ENCODE measurements at regions not wholly inside any gene's neighbourhood (a gene's known extent, or its start where the extent isn't known, plus 50 kb on each side); places are given as distances from the start of the nearest gene placed in this dataset.
"Not testable (repeated sequence)": the region's sequence is repeated elsewhere in the genome, so short reads cannot be mapped to it uniquely, and the experiment has no call there.

DNA sequence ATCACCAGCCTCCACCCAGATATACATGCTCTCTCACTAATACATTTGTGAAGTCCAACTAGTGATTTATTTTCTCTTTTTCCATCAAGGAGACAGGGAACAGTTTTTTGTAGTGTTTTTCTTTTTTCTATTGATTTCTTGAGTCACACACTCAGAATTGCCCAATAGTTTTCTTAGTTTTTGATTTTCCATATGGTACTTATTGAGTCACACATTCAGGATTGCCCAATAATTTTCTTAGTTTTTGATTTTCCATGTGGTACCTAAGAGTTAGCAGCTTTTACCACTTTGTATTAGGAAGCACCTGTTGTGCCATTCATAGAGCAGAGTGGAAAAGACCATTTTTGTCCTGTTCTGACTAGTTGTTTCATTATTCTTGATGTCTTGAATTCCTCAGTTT lies 1268.8 kb downstream of the EPHA7 start:
- no peak for DNase-seq (ENCODE audit: low spot score)

DNA sequence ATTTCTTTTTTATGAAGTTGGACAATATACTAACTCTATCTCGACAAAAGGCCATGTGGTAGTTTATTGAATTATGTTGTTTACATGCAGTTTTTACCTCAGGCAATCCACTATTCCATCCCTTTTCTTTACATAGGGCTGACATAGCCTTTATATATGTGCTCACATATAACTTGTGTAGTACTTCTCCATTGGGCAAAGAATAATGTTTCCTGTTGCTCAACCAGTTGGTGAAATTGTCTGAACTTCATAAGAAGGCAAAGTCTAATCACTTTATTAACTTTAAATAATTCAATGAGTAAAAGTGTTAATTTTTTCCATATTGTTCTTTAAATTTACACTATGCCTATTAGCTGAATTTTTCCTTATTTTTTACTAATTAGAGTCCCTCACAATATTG lies 1272.1 kb downstream of the EPHA7 start:
- no peak for DNase-seq (ENCODE audit: low spot score)

DNA sequence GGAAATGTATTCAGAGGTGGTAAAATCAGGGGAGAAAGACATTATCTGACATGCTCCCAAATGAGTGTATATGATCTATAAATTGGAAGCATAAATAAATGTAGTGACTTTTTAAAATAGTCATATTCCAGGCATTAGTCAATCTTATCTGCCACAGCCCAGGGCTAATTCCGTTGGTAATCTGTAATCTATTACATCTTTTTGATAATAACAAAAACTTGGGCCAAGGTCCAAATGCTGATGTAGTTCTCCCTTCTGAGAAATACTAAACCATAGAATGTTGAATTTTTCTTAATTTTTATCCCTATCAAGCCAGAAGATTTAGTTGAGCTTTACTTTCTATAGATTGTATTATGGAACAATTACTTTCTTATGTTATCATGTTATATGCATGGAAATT lies 1279.8 kb downstream of the EPHA7 start:
- DNase-seq (ENCODE audit: low spot score): no peak

DNA sequence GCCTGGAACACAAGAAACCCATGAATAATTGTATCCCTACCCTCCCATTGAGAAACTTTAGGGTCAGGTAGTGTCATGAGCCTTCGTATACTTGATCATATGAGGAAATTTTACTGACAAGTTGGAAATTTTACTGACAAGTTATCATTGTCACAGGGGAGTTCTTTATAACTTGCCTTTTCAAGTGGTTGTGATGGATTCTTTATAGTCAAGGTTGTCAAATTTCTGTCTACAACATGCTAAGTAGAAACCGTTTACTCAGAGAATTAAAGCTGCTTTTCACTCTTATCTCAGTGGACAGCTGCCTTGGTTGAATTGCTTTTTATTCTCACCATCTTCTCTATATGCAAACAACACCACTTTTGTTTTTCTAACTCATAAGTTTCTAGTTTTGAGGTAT lies 1286.4 kb downstream of the EPHA7 start:
- no peak for DNase-seq (ENCODE audit: low spot score)

DNA sequence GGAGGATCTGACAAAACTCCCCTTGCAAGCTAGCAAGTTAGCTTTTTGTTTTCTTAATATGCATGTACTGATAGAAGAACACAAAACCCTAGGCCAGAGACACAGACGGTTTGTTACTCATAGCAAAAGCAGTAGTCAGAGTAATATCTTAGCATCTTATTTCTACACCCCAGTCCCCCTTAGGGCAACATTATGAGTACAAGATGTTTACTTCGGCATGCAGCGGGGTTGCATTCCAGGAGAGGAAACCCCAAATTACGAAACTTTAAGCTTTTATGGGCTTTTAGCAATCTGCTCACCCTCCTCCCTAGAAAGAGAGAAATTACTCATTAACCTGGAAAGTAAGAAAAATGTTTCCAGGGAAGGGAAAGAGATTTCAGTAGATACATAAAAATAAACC lies 1286.9 kb downstream of the EPHA7 start:
- DNase-seq (ENCODE audit: low spot score): no peak

DNA sequence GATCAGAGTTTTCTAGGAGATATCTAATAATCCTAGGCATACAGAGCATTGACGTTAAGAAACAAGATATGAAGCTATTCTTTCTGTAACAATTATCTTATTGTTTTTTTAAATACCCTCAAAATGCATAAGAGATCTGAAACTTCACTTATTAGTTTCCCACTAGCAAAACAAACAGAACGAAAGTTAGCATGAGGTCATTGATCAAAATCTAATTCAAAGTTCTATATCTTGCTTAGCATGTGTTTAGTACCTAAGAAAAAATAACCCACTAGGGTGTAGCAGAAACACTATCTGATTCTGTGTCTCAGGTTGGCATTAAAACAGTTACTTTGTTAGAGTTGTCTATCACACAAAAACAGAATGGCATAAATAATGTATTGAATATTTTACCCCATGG lies 1288.4 kb downstream of the EPHA7 start:
- no peak for DNase-seq (ENCODE audit: low spot score)

DNA sequence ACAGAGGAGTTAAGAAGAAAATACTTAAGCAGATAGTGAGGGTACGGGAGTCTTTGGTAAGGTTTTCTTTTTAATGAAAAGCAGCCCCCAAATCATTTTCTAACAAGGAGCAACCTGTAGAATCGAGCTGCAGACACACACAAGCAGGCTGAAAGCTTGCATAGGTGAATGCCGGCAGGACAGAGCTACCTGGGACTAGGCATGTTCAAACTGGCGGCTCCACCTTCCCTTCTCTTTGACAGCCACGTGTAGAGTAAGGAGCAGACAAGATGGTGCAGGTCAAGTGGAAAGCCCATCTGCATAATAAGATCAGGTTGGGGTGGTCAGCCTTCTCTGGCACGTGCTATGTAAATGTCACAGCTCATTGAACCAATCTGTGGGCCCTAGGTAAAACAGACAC lies 1292.4 kb downstream of the EPHA7 start:
- no peak for DNase-seq (ENCODE audit: low spot score)

DNA sequence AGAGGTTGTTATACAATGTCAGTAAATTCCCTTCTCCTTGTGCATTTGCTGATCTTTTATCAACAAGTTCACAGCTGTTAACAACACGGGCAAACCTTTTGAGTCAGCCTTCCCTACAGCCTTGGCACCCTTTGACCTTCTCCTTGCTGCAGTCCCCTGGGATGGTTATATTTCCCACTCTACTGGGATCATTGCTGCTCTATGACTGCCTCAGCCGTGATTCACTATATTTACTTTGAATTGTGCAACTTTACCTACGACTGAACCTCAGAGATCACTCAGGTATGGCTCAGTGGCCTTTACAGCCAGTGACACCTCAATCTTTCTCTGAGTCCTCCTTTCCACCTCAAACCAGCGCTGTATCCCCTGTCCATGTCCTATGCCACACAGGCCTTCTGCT lies 1293.3 kb downstream of the EPHA7 start:
- no peak for DNase-seq (ENCODE audit: low spot score)

DNA sequence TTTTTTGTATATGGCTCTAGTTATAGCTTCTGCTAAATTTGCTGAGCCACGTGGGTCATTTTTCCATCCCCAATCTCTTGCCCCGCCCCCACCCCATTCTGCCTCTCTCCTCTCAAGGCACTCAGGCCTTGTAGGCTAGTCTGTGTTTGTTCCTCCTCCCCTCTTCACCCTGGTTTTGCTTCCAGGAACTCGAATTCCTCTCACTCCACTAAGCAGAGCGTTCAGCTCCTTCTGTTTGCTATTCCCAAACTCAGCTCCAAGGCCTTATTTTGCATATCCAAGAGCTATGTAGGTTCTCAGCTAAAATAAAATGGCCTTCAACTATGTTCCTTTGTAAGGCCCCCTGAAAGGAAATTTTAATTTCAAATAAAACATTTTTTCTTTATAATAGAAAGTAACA lies 1293.7 kb downstream of the EPHA7 start:
- no peak for DNase-seq (ENCODE audit: low spot score)

DNA sequence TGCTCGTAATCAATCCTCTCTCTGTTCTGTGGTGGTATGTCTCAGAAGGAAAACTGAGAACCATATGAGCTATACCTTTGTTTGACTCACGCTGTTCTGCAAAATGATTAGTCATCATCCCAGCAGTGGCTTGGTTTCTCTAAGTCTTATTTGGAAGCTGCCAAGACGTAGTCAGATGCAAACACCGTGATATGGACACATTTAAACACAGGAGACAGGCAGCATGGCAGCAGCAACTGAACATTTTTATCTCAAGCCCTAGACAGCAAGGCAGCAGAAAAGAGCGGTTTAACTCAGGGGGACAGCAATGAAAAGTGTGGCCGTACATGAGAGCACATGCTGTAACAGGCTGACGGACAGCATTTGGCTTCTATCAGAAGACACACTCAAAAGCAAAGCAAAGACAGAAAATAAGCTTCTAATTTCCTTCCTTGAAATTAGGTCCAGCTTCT lies 1295.1 kb downstream of the EPHA7 start:
- DNase-seq (ENCODE audit: low spot score): no peak

DNA sequence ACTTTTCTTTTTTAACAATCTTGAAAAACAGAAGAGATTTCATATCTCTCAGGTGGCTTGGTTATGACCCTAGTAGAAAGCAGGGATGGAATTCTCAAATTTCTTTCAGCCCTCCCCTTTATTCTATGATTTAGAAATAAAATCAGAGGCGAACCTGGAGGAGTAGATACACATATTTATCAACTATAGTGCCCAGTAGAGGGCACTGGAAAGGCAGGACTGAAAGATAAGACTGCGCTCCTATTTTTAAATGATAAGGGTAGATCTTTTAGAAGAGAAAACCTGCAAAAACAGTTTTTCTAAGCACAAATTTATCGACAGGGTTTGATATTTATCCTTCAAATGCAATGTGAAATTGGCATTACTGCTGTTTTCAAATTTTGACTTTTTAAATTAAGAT lies 1296.6 kb downstream of the EPHA7 start:
- no peak for DNase-seq (ENCODE audit: low spot score)

DNA sequence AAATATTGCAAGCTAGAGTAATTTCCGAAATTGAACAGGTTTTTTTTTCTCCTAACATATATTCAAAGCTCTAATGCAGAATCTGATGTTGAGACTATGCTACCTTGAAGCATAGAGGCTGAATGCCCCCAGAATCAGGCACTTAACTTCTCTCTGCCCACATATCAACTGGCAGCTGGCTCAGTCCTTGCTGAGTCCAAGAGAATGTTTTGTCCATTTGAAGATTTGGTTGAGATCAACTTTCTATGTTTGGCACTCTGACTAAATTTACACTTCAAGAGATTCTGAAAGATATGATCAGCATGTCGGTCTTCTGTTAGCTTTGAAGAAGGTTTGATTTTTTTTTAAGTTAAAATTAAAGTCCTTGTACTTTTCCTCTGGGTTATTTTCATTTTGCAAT lies 1298.1 kb downstream of the EPHA7 start:
- no peak for DNase-seq (ENCODE audit: low spot score)

DNA sequence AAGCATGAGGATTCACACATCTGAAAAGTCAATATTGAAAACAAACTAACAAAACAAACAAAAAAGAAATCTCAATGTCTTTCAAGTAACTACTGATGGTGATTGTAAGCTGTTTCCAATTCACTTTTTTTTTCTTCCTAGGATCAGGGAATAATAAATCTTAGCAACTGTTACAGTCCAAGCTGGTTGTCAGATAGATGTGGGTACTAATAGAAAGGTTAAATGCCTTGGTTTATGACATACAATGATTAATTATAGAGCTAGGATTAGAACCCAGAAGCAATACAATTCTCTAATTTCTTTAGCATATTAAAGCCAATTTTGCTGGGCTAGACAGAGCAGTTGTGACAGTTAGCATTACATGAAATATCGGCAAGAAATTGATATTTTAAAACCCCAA lies 1301.6 kb downstream of the EPHA7 start:
- DNase-seq (ENCODE audit: low spot score): no peak

DNA sequence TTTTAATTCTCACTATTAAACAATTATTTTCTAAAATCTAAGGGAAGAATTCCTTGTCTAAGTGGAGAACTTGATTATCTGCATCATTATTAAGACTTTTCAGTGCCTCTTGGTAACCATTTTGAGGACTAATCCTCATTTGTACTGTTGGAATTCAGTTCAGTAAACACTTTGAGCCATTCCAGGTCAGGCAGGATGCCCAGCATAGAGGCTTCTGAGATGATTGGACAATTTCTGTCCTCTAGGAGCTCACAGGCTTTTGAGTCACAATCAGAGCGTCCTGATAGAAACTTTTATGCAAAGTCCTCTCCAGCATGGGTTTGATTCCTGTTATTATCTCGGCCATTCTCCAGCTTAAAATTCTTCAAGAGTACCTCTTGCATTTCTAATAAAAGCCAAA lies 1304.6 kb downstream of the EPHA7 start:
- DNase-seq (ENCODE audit: low spot score): no peak

DNA sequence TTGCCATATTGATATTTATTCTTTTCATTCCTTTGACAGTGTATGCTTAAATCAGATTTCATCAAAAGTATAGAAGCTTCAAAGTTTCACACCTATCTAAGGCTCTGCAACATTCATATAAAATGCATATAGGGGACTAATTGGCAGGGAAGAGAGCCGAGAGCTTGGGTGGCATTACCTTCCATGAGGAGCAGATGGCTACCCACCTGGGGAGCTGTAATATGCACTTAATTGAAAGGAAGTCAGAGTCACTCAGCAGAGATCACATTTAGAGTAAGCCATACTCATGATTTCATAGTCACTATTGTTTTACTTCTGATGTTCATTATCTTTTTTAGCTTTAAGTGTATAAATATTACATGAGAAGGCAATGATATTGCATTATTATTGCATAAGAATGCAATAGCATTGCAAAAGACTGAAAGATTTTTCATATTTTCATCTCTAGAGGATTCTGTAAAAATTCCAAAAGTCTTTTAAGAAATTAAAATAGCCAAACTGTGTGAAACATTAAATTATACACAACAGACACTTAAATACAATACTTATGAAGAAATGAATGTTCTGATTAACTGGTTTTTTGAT lies 1305.2 kb downstream of the EPHA7 start:
- no peak for DNase-seq (ENCODE audit: low spot score)

DNA sequence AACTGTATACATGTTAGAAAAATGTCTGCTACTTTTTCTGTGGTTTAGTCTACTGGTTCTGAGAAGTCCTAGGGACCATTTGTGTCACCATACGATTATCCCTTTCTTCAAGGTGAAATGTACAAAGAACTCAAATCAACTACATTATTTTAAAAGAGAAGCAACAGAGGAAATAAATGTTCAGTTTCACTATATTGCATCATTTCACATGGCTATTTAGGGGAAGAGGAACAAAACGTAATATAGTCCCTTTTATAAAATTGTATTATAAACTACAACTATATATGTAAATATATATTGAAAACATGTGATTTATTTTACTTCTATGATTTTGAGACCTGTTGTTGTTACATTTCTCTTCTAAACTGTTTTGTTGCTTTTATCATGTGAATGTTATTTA lies 1308.0 kb downstream of the EPHA7 start:
- no peak for DNase-seq (ENCODE audit: low spot score)

DNA sequence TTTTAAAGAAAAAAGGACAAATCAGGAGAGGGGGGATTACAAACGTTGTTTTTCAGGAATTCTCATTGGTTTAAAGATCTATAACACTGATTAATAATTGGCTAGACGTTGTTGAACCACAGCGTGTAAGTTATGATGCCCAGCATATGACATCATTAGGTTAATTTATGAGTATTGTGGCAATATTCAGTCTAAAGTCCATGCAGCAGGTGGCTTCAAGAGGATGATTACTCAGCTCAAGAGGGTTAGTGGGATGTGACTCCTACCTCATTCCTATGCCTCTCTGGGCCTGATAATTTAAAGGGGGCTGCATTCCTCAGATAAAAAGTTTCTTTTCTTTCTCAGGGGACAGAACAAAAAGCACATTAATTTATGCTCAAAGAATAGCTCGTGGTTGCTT lies 1309.0 kb downstream of the EPHA7 start:
- DNase-seq (ENCODE audit: low spot score): no peak

DNA sequence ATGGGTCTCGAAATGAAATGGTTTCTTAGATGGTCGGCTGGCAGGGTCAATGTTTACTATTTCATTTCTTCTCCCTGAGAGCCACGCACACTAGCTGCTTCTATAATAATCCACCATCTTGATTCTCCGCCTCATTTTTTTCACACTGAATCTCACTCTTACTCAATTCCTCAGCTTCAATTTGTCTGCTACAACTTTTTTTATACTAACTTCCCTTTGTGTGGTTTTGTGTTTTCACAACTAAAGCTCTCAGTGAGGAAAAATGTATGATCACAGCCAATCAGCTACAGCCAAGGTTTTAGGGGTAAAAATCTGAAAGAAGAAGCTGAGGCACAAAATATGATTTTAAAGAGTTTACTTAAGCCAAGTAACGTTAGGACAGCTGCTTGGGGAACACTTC lies 1309.4 kb downstream of the EPHA7 start:
- no peak for DNase-seq (ENCODE audit: low spot score)

DNA sequence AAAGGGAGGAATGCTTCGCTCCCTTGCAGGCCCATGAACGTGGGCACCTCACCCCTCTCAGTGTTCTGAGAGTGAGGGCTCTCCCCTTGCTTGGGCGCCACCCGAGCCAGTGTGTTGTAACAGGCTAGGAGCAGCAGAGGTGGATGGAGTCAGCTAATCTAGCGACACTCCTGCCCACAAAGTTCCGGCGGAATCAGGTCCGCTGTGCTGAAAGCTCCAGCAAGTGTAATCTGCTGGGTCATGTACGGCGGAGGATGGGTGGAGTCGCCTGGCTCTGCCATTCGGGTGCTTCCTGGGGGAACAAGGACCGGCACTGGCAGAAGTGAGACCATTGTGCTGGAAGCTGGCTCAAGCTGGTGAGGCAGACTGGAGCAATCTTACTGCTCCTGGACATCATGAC lies 1310.1 kb downstream of the EPHA7 start:
- no peak for DNase-seq (ENCODE audit: low spot score)

DNA sequence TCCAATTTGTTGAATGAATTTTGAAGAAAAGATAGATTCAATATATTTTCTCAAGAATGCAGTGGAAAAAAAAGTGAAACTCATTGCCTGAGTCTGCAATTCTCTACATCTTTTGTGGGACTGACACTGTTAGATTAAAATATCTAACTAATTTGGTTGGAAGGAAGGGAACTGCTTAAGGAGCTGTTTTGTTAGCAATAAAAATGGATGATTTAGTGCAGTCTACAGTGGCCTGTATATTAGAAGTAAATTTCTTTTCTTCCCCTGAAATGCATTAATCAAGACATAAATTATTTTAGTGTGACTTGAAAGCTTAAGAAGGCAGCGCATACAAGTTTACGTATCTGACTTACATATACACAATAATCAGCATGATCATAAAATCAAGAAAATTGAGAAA lies 1332.6 kb downstream of the EPHA7 start:
- no peak for DNase-seq (ENCODE audit: low spot score)

DNA sequence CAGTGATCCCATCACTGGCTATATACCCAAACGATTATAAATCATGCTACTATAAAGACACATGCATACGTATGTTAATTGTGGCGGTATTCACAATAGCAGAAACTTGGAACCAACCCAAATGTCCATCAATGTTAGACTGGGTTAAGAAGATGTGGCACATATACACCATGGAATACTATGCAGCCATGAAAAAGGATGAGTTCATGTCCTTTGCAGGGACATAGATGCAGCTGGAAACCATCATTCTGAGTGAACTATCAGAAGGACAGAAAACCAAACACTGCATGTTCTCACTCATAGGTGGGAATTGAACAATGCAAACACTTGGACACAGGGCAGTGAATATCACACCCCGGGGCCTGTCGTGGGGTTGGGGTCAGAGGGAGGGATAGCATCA lies 1335.4 kb downstream of the EPHA7 start:
- not testable (repeated sequence) for DNase-seq (ENCODE audit: low spot score)

DNA sequence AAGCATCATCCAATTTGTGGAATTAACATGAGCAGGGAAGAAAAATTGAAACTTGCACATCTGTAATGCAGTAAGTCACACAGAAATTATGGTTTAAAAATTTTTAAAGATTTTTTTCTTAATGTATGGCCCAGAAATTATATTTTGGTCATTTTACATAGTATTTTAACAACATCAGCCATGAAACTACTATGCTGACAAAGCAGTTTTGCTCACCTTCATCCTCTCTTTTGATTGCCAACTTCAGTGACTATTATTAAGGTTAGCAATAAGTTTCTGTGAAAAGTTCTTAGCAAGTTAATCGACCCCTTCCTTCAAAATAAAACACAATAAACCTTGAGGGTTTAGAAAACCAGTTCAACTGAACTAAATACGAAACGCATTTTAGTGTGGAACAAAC lies 1347.0 kb downstream of the EPHA7 start:
- no peak for DNase-seq (ENCODE audit: low spot score)

DNA sequence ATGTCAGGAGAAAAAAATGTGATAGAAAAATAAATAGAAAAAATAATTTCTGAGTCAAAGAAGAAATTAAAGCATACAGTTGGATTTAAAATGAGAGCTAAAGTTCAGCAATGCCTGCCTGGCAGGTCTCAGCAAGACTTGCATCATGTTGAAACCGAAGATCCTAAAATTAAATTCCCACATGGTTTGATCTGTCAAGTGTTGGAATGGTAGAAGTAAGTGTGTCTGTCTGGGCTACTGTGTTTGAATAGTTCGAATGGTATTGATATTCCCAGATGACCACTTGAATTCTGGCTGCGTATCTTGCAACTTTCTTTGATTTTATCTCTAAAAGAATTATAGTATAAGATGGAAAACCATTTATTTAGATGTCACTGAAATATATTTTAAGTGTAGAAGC lies 1349.6 kb downstream of the EPHA7 start:
- no peak for DNase-seq (ENCODE audit: low spot score)

DNA sequence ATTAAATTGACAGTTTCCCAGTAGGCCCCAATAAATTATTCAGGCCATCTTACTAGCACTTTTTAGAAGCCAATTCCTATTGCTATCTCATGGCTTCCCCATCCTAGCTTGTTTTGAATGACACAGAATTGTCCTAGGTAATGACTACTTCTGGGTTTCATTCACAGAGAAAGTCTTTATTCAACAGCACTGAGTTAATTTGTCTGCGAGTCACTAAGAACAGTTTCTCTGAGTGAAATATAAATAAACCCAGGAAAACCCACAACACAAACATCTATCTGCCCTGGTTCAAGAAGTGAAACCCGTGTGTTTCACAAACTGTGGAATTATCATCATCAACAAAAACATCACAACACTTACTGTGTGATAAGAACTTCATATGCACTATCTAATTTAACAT lies 1366.8 kb downstream of the EPHA7 start:
- DNase-seq (ENCODE audit: low spot score): no peak

DNA sequence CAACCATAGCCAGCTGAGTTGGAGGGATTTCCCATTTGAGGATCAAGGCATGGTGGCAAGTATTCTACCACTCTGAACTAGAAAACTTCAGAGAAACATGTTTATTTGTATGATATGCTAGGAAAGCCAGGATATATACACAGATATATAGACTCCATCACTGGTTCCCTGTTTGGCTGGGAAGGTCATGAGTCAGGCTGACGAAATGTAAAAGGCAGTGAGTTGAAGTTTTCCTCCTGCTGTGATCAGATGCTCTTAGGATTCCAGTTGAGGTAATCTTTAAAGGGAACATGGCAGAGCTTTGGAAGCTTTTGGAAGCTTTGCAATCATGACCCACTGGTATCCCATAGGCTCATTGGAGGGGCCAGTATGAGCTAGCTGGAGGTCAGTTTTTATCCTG lies 1369.1 kb downstream of the EPHA7 start:
- DNase-seq (ENCODE audit: low spot score): no peak

Data from ecto neural progenitor cell (in vitro differentiated cells).